A549 (cell line): ENCODE measurements at regions not wholly inside any gene's neighbourhood (a gene's known extent, or its start where the extent isn't known, plus 50 kb on each side); places are given as distances from the start of the nearest gene placed in this dataset.

Experiments used
- ATAC-seq, 2 experiments: fragments of 200-7000 bp in 1 of 2; fragments of >200 bp in 1 of 2; cut with Nextera tagmentation in 1 of 2; cut with Tn5 transposase in 1 of 2; 3 replicates each; pipeline versions ENCODE4 v1.8.0 to v1.9.1; 2018 to 2020; ENCODE audit warnings: mild to moderate bottlenecking in 1 of 2, moderate library complexity in 1 of 2
- CTCF ChIA-PET: fragments of 300-600 bp; sonication (Branson Sonifier 250); formaldehyde crosslinking; extraction: SDS; loops from one replicate; lab custom pipeline; 2021; ENCODE audit warnings: antibody characterized with exemption, inconsistent platforms; lab: Yijun Ruan, JAX
- POLR2A ChIA-PET: fragments of 350-600 bp; formaldehyde crosslinking; extraction: SDS; loops from one replicate; lab custom pipeline; 2021; ENCODE audit warnings: antibody characterized with exemption, inconsistent platforms; lab: Yijun Ruan, JAX
- DNase-seq, 2 experiments: peaks; one replicate each; pipeline versions ENCODE4 v3.0.0 to v3.0.0-alpha.2; 2011 to 2016; ENCODE audit warnings: low read depth in 1 of 2, low spot score in 1 of 2
- FAIRE-seq: peaks from 2 replicates; lab custom pipeline; 2011; peaks lifted over from hg19 to GRCh38; lab: Jason Lieb, UNC
- H3K27ac ChIP-seq, 2 experiments: fragments of >200 bp; sonication (Bioruptor Twin); formaldehyde crosslinking; 3 replicates each; pipeline ENCODE4 v1.5.1; 2016 to 2017
- H3K4me1 ChIP-seq: fragments of >200 bp; sonication (Bioruptor Twin); formaldehyde crosslinking; 3 replicates; pipeline ENCODE4 v1.6.1; 2016
- H3K4me2 ChIP-seq: fragments of >200 bp; sonication (Bioruptor Twin); formaldehyde crosslinking; 3 replicates; pipeline ENCODE4 v1.6.1; 2016
- H3K4me3 ChIP-seq: fragments of >200 bp; sonication (Bioruptor Twin); formaldehyde crosslinking; 3 replicates; pipeline ENCODE4 v1.5.1; 2016
- H3K9me3 ChIP-seq: fragments of >200 bp; sonication (Bioruptor Twin); formaldehyde crosslinking; 3 replicates; pipeline ENCODE4 v1.6.1; 2016
- BHLHE40 ChIP-seq: IDR thresholded peaks from 2 replicates; pipeline ENCODE4 v1.6.1; 2012; ENCODE audit warnings: low read depth, low read length, inconsistent platforms
- CHD2 ChIP-seq: fragments of 150-350 bp; IDR thresholded peaks from 2 replicates; pipeline ENCODE4 v1.6.1; 2014; ENCODE audit warnings: low read length; ENCODE audit not compliant: partially characterized antibody
- CHD4 ChIP-seq: fragments of 200-600 bp; sonication (generic); IDR thresholded peaks from 2 replicates; pipeline ENCODE4 v1.6.1; 2016; ENCODE audit warnings: antibody characterized with exemption, mild to moderate bottlenecking, borderline replicate concordance
- EP300 ChIP-seq, 2 experiments: fragments of >200 bp; sonication (Bioruptor Twin); formaldehyde crosslinking; IDR thresholded peaks; 2 replicates in 1 of 2; 3 replicates in 1 of 2; pipeline ENCODE4 v1.6.1; 2016 to 2017
- ESRRA ChIP-seq: fragments of 150-350 bp; IDR thresholded peaks from 2 replicates; pipeline ENCODE4 v1.6.1; 2014; ENCODE audit warnings: mild to moderate bottlenecking, low read length, borderline replicate concordance
- FOSB ChIP-seq: fragments of 250-450 bp; sonication (Bioruptor Pico); IDR thresholded peaks from 2 replicates; pipeline ENCODE4 v1.5.0; 2020; ENCODE audit warnings: mild to moderate bottlenecking, moderate library complexity
- FOSL2 ChIP-seq, 2 experiments: fragments of 450-650 bp in 1 of 2; fragments of >200 bp in 1 of 2; sonication (Bioruptor Twin) in 1 of 2; formaldehyde crosslinking; IDR thresholded peaks; 2 replicates each; pipeline versions ENCODE4 v1.5.0 to v1.6.1; 2016 to 2020; ENCODE audit warnings: mild to moderate bottlenecking in 1 of 2, moderate library complexity in 1 of 2
- FOXS1 ChIP-seq: fragments of 250-450 bp; sonication (Bioruptor Pico); IDR thresholded peaks from 2 replicates; pipeline ENCODE4 v1.5.0; 2020; ENCODE audit warnings: mild to moderate bottlenecking, moderate library complexity
- HOXA7 ChIP-seq: fragments of 250-450 bp; sonication (Bioruptor Pico); IDR thresholded peaks from 2 replicates; pipeline ENCODE4 v1.5.0; 2020; ENCODE audit warnings: mild to moderate bottlenecking, moderate library complexity
- HOXB13 ChIP-seq: fragments of 250-450 bp; sonication (Bioruptor Pico); IDR thresholded peaks from 2 replicates; pipeline ENCODE4 v1.5.0; 2020; ENCODE audit warnings: low read depth, mild to moderate bottlenecking, moderate library complexity
- JUN ChIP-seq, 2 experiments: fragments of >200 bp; sonication (Bioruptor Twin); formaldehyde crosslinking; IDR thresholded peaks; 2 replicates in 1 of 2; 3 replicates in 1 of 2; pipeline ENCODE4 v1.6.1; 2016 to 2017
- MAFK ChIP-seq: fragments of 450-650 bp; IDR thresholded peaks from 2 replicates; pipeline ENCODE4 v1.6.1; 2014; ENCODE audit not compliant: partially characterized antibody
- MAX ChIP-seq: IDR thresholded peaks from 2 replicates; pipeline ENCODE4 v1.6.1; 2012
- MAZ ChIP-seq: fragments of 150-350 bp; IDR thresholded peaks from 2 replicates; pipeline ENCODE4 v1.6.1; 2014; ENCODE audit warnings: antibody characterized with exemption, low read depth, low read length, borderline replicate concordance
- RAD21 ChIP-seq, 2 experiments: fragments of >200 bp in 1 of 2; sonication (Bioruptor Twin) in 1 of 2; formaldehyde crosslinking in 1 of 2; IDR thresholded peaks in 1 of 2; conservative IDR thresholded peaks in 1 of 2; 2 replicates in 1 of 2; 3 replicates in 1 of 2; pipeline ENCODE4 v1.6.1; 2012 to 2018; ENCODE audit warnings: inconsistent platforms in 1 of 2
- RARB ChIP-seq: fragments of 250-450 bp; sonication (Bioruptor Pico); IDR thresholded peaks from 2 replicates; pipeline ENCODE4 v1.8.0; 2021; ENCODE audit warnings: mild to moderate bottlenecking, moderate library complexity
- RCOR1 ChIP-seq: fragments of 150-350 bp; IDR thresholded peaks from 2 replicates; pipeline ENCODE4 v1.6.1; 2014; ENCODE audit warnings: antibody characterized with exemption, low read length, low read depth
- RFX5 ChIP-seq: fragments of 450-650 bp; IDR thresholded peaks from 2 replicates; pipeline ENCODE4 v1.7.1; 2014; ENCODE audit warnings: antibody characterized with exemption, mild to moderate bottlenecking, moderate library complexity
- RNF2 ChIP-seq: fragments of 200-600 bp; sonication (generic); IDR thresholded peaks from 2 replicates; pipeline ENCODE4 v1.6.1; 2016; ENCODE audit warnings: low read depth, mild to moderate bottlenecking, antibody characterized with exemption, moderate library complexity, borderline replicate concordance
- SMC3 ChIP-seq: fragments of >200 bp; sonication (Bioruptor Twin); formaldehyde crosslinking; IDR thresholded peaks from 3 replicates; pipeline ENCODE4 v1.6.1; 2018; ENCODE audit warnings: inconsistent platforms
- TP53 ChIP-seq: fragments of 250-450 bp; sonication (Bioruptor Pico); IDR thresholded peaks from 2 replicates; pipeline ENCODE4 v1.5.0; 2021; ENCODE audit warnings: mild to moderate bottlenecking, moderate library complexity
- USF2 ChIP-seq: fragments of 450-650 bp; IDR thresholded peaks from 2 replicates; pipeline ENCODE4 v1.6.1; 2014; ENCODE audit warnings: antibody characterized with exemption
- ZFP36 ChIP-seq: fragments of 450-650 bp; IDR thresholded peaks from 2 replicates; pipeline ENCODE4 v1.6.1; 2014; ENCODE audit warnings: borderline replicate concordance; ENCODE audit not compliant: partially characterized antibody
- ZSCAN20 ChIP-seq: fragments of 250-450 bp; sonication (Bioruptor Pico); IDR thresholded peaks from 2 replicates; pipeline ENCODE4 v1.8.0; 2022; ENCODE audit warnings: mild to moderate bottlenecking, moderate library complexity
- WGBS: methylation state at CpG from one replicate; pipeline ENCODE4 v1.1.6; 2017; ENCODE audit errors: missing lambda C conversion rate; 5-methylcytosine and 5-hydroxymethylcytosine counted together
- TF ChIP-seq, protein P1 (sequence below): IDR thresholded peaks from 2 replicates; pipeline ENCODE4 v1.6.1; 2012; ENCODE audit warnings: low read depth, borderline replicate concordance

DNA sequence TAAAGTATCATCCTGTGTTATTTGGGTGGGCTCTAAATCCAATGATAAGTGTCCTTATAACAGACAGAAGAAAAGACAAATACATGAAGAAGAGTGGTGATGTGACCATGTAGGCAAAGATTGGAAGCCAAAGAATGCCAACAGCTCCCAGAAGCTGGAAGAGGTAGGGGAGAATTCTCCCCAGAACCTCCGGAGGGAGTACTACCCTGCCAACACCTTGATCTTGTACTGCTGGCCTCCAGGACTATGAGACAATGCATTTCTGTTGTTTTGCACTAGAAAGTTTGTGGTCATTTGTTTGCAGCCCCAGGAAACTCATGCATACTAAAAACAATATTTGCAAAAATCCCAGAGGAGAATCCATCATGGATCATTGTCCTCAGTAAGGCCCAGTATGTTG lies 115.0 kb upstream of the ARHGAP20 start (continued):
- TF ChIP-seq RFX5 (no peak), ZSCAN20 (CRISPR knock-in tag) (no peak), FOSB (CRISPR knock-in tag) (no peak), HOXA7 (no peak), RARB (no peak)

GRCh38 chr11:110824912-110825620 lies 112.8 kb upstream of the ARHGAP20 start:
- Histone ChIP-seq H3K4me1 (no peaks in the 10 kb centered on the region), H3K27ac (no peak overlapping the region), H3K9me3 (no peaks in the 10 kb centered on the region), H3K4me3 (no peak overlapping the region), H3K4me2 (no peak overlapping the region)
- ChIA-PET POLR2A (no interaction called here), CTCF (interaction anchor here (0.6 kb wide), 1 partner anchor 253 kb away, joined by 3 read pairs; no protein-coding TSS in a partner anchor)
- no peak for FAIRE-seq
- ATAC-seq = no peak
- TF ChIP-seq, protein P1, sequence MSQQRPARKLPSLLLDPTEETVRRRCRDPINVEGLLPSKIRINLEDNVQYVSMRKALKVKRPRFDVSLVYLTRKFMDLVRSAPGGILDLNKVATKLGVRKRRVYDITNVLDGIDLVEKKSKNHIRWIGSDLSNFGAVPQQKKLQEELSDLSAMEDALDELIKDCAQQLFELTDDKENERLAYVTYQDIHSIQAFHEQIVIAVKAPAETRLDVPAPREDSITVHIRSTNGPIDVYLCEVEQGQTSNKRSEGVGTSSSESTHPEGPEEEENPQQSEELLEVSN = no peak
- no peak for TF ChIP-seq RCOR1
- TF ChIP-seq CHD2 = no peak
- TF ChIP-seq BHLHE40 = no peak
- TF ChIP-seq ESRRA = no peak
- TF ChIP-seq SMC3 = no peak
- TF ChIP-seq FOSB (CRISPR knock-in tag) = no peak
- no peak for DNase-seq
- 24% methylated on average over 3 of the region's 3 CpGs for WGBS

GRCh38 chr11:110818032-110818687 lies 105.9 kb upstream of the ARHGAP20 start:
- FAIRE-seq (no peak), ATAC-seq (no peak), DNase-seq (no peak)
- WGBS = 3% methylated on average over 5 of the region's 6 CpGs
- Histone ChIP-seq H3K27ac (no peak overlapping the region), H3K4me1 (no peaks in the 10 kb centered on the region), H3K4me2 (no peak overlapping the region), H3K9me3 (no peaks in the 10 kb centered on the region)
- ChIA-PET CTCF (no interaction called here), POLR2A (no interaction called here)
- TF ChIP-seq EP300 (IDR thresholded peaks at IDR 0.05) = no peak
- no peak for TF ChIP-seq MAFK
- TF ChIP-seq FOSL2 (IDR thresholded peaks at IDR 0.05) = no peak
- no peak for TF ChIP-seq FOSL2 (CRISPR knock-in tag; IDR thresholded peaks at IDR 0.05)
- no peak for TF ChIP-seq RNF2
- TF ChIP-seq, all 56 proteins: peak for 0
- H3K4me3 ChIP-seq = no peak overlapping the region

- Histone ChIP-seq H3K4me1 (no peaks in the 10 kb centered on the region), H3K4me2 (no peak overlapping the region), H3K9me3 (no peaks in the 10 kb centered on the region), H3K27ac (no peak overlapping the region), H3K4me3 (no peak overlapping the region)
- DNase-seq = no peak
- no peak for FAIRE-seq
- ChIA-PET CTCF (interaction anchor here (0.5 to 1.2 kb wide), 2 partner anchors 34 to 330 kb away, joined by 3 read pairs; no protein-coding TSS in a partner anchor), POLR2A (no interaction called here)
- TF ChIP-seq SMC3 = no peak
- no peak for TF ChIP-seq MAZ
- TF ChIP-seq EP300 (IDR thresholded peaks at IDR 0.05) = no peak
- TF ChIP-seq MAX = no peak
- no peak for TF ChIP-seq USF2
- no peak for TF ChIP-seq FOXS1 (CRISPR knock-in tag)
- no peak for TF ChIP-seq RFX5
- no peak for TF ChIP-seq ESRRA
- no peak for TF ChIP-seq JUN (IDR thresholded peaks at IDR 0.05)
- TF ChIP-seq HOXB13 (CRISPR knock-in tag) = no peak
- TF ChIP-seq CHD4 = no peak
- TF ChIP-seq TP53 (CRISPR knock-in tag) = no peak
- TF ChIP-seq RAD21 (conservative IDR thresholded peaks at IDR 0.05 in 1 of 2, IDR thresholded peaks at IDR 0.05 in 1 of 2) = no peak
- no peak for TF ChIP-seq FOSL2 (IDR thresholded peaks at IDR 0.05)
- TF ChIP-seq FOSL2 (CRISPR knock-in tag; IDR thresholded peaks at IDR 0.05) = no peak
- TF ChIP-seq HOXA7 = no peak
- TF ChIP-seq ZFP36 = no peak
- 14% methylated on average over 5 of the region's 5 CpGs for WGBS
- ATAC-seq = no peak
Measured at GRCh38 chr11:110812086-110812733, 100.0 kb upstream of the ARHGAP20 start.
